ENCODE measurements at regions not wholly inside any gene's neighbourhood (a gene's known extent, or its start where the extent isn't known, plus 50 kb on each side); places are given as distances from the start of the nearest gene placed in this dataset.
"Not testable (repeated sequence)": the region's sequence is repeated elsewhere in the genome, so short reads cannot be mapped to it uniquely, and the experiment has no call there.

DNA sequence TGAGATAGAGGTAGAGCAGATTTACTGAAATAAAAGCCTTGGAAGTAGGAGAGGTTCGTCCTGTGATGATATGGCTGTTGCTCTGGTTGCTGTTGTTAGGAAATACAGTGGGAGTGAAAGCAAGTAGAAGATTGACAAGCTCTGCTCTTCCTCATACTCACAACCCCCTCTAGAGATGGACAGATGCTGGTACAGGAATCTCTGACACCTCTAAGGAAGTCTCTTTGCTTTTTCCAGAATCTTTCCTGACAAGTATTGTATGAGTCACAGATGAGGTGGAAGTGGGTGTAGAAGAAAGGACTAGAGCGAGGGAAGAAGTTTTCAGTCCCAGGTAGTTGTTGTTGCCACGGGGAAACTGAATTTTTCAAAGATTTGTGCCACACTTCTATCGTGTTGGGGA is 337.8 kb downstream of the RPIA start:
- TF ChIP-seq ZZZ3 (IDR thresholded peaks at IDR 0.05; ENCODE audit: control insufficient read depth, insufficient read length, low read depth); POLR2A (IDR thresholded peaks at IDR 0.05; ENCODE audit: low read depth, low read length); SP1 (IDR thresholded peaks at IDR 0.05; ENCODE audit: low read depth, low read length); EZH2 (IDR thresholded peaks at IDR 0.05; ENCODE audit: borderline replicate concordance, control insufficient read depth, low read depth, low read length); FOXK2 (IDR thresholded peaks at IDR 0.05); JUNB (IDR thresholded peaks at IDR 0.05); RFX5 (IDR thresholded peaks at IDR 0.05; ENCODE audit: low read depth, low read length): not testable (repeated sequence)
- TF ChIP-seq, protein P1, sequence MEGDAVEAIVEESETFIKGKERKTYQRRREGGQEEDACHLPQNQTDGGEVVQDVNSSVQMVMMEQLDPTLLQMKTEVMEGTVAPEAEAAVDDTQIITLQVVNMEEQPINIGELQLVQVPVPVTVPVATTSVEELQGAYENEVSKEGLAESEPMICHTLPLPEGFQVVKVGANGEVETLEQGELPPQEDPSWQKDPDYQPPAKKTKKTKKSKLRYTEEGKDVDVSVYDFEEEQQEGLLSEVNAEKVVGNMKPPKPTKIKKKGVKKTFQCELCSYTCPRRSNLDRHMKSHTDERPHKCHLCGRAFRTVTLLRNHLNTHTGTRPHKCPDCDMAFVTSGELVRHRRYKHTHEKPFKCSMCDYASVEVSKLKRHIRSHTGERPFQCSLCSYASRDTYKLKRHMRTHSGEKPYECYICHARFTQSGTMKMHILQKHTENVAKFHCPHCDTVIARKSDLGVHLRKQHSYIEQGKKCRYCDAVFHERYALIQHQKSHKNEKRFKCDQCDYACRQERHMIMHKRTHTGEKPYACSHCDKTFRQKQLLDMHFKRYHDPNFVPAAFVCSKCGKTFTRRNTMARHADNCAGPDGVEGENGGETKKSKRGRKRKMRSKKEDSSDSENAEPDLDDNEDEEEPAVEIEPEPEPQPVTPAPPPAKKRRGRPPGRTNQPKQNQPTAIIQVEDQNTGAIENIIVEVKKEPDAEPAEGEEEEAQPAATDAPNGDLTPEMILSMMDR (IDR thresholded peaks at IDR 0.05 in 2 of 3, conservative IDR thresholded peaks at IDR 0.05 in 1 of 3; ENCODE audit: control insufficient read depth in 2 of 3, extremely low read depth in 1 of 3, insufficient read depth in 1 of 3, low read depth in 3 of 3, low read length in 3 of 3), result not testable (repeated sequence)
- TF ChIP-seq, protein P2, sequence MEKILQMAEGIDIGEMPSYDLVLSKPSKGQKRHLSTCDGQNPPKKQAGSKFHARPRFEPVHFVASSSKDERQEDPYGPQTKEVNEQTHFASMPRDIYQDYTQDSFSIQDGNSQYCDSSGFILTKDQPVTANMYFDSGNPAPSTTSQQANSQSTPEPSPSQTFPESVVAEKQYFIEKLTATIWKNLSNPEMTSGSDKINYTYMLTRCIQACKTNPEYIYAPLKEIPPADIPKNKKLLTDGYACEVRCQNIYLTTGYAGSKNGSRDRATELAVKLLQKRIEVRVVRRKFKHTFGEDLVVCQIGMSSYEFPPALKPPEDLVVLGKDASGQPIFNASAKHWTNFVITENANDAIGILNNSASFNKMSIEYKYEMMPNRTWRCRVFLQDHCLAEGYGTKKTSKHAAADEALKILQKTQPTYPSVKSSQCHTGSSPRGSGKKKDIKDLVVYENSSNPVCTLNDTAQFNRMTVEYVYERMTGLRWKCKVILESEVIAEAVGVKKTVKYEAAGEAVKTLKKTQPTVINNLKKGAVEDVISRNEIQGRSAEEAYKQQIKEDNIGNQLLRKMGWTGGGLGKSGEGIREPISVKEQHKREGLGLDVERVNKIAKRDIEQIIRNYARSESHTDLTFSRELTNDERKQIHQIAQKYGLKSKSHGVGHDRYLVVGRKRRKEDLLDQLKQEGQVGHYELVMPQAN (conservative IDR thresholded peaks at IDR 0.05), result not testable (repeated sequence)
